AG09319 (cell line): ENCODE measurements at regions not wholly inside any gene's neighbourhood (a gene's known extent, or its start where the extent isn't known, plus 50 kb on each side); places are given as distances from the start of the nearest gene placed in this dataset.

Experiments
- DNase-seq: peaks from one replicate; pipeline ENCODE4 v3.0.0-alpha.2; 2010; ENCODE audit warnings: low read depth; ENCODE audit errors: extremely low read depth
- TF ChIP-seq, protein P1 (sequence below): IDR thresholded peaks from 2 replicates; pipeline ENCODE4 v1.5.1; 2011; ENCODE audit warnings: low read depth, mild to moderate bottlenecking, inconsistent platforms, low read length, moderate library complexity

DNA sequence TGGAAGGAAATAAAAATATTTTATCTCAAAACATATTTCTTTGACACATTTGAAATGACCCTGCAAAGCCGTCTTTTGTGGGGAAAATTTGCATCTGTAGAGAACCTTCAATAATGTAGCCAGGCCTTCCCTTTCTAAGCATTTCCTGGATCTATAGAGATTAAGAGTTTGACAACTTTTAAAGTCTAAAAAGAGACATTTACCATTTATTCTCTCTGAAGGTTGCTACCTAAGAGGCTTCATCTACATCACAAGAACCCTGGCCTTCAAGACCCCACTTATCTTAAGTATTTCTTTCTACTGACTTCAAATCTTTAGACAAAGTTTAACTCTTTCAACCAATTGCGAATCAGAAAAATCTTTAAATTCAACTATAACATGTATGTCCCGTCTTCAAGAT lies 1639.8 kb downstream of the RPA4 start:
- no peak for DNase-seq
- TF ChIP-seq, protein P1, sequence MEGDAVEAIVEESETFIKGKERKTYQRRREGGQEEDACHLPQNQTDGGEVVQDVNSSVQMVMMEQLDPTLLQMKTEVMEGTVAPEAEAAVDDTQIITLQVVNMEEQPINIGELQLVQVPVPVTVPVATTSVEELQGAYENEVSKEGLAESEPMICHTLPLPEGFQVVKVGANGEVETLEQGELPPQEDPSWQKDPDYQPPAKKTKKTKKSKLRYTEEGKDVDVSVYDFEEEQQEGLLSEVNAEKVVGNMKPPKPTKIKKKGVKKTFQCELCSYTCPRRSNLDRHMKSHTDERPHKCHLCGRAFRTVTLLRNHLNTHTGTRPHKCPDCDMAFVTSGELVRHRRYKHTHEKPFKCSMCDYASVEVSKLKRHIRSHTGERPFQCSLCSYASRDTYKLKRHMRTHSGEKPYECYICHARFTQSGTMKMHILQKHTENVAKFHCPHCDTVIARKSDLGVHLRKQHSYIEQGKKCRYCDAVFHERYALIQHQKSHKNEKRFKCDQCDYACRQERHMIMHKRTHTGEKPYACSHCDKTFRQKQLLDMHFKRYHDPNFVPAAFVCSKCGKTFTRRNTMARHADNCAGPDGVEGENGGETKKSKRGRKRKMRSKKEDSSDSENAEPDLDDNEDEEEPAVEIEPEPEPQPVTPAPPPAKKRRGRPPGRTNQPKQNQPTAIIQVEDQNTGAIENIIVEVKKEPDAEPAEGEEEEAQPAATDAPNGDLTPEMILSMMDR: no peak

DNA sequence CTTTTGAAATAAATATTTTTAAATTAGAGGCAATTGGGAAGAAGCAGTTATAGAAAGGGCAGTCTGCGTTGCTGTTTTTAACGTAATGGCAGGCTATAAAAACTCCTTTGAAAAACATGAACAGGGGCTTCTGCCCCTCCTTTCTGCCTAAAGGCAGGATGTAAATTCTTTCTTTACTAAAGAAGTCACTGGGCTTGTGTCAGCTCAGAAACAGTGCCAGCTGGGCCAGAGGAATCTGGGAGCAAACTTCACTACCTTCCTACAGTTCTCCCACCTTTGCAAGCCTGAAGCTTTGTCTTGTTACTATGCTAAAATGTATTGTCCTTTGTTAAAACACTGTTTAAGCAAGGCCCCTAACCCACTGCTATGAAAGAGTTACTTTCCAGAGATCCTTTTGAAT lies 1664.8 kb downstream of the RPA4 start:
- no peak for DNase-seq

DNA sequence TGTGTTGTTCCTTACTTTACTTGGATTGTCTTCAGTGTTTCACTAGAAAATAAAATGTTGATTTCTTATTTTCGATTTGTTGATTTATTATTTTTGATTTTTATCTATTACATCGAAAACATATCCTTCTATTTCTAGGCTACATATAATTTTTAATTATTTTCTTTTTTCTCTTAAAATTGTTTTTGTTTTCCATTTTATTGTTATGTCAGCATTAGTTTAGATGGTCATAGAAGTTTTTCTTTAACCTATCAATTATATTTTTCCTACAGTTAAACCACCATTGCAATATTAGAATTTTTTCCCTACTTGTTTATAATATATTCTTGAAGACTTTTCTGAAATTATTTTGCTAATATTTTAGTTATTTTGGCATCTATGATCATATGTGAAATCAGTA lies 1685.1 kb downstream of the RPA4 start:
- DNase-seq: no peak
- TF ChIP-seq, protein P1: no peak

More for the DNA sequence above, 1664.8 kb downstream of the RPA4 start:
- TF ChIP-seq, protein P1: no peak

DNA sequence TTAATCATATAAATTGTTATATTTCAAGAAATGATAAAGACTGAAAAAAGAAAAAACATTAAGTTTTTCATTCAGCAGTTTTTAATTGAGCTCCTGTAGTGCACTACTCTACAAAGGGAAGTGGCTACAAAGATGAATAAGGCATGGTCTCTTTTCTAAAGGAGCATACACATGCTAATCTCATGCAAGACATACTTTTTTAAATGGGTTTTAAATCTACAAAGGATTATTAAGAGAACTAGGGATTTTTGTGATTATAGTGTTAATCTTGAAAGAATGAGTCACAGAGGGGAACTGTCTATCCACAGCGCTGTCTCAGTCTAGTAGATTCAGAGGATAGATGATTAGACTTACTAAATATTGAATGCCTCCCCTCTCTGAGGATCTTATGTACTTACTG lies 1722.2 kb downstream of the RPA4 start:
- TF ChIP-seq, protein P1: no peak

DNA sequence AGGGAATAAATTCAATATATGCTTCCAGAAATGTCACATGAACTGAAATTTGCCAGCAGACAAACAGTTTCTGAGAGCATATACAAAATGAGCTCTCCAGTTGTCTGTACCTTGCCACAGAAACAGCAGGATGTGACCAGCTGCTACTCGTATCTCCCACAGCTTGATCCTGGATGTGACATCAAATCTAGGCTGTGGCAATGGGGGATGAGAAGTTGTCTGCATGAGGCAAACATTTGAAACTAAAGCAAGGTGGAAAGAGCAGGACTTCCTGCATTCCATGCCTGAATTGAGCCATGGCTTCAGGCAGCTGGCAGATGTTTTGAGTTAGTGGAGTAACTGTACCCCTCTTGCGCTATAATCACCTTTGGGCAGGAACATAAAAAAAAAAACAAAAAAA lies 1724.0 kb downstream of the RPA4 start:
- TF ChIP-seq, protein P1: no peak
- DNase-seq: no peak

More for the DNA sequence above, 1722.2 kb downstream of the RPA4 start:
- no peak for DNase-seq

DNA sequence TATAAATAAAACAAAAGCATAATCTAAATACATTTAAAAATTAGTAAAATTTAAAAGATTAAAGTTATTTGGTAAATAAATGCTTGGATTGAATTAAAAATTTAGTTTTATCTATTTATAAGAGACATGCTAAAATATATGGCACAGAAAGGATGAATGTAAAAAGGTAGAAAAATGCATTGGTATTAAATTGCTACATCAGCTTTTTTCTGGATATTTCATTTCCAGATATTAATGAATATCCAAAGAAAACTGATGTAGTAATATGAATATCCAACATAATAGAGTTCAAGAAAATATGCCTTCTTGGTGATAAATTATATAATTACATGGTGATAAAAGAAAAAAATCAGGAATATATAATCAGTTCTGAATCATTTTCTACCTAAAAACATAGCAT lies 1743.9 kb downstream of the RPA4 start:
- DNase-seq: no peak
- TF ChIP-seq, protein P1: no peak

DNA sequence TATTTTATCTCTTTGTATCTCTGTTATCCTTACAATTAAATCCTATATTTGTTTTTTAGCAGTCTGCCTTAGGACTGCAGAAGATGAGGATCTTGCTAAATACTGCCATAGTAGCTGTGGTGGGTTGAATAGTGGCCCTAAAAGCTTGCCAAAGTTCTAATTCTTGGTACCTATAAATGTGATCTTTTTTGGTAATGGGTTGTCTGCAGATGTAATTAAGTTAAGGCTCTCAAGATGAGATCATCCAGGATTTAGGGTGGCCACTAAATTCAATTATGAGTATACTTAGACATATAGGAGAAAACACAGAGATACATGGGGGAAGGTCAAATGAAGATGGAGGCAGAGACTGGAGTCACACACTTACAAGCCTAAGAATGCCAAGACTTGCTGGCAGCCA lies 1753.7 kb downstream of the RPA4 start:
- no peak for DNase-seq
- TF ChIP-seq, protein P1: no peak
